HCT116 (cell line): ENCODE measurements at regions not wholly inside any gene's neighbourhood (a gene's known extent, or its start where the extent isn't known, plus 50 kb on each side); places are given as distances from the start of the nearest gene placed in this dataset.

ENCODE experiments used
- ATAC-seq: fragments of 200-7000 bp; cut with Tn5 transposase; 2 replicates; pipeline ENCODE4 v1.9.1; 2020; ENCODE audit warnings: mild to moderate bottlenecking, moderate library complexity
- BruUV-seq: library from RNA; stranded (reverse); fragments of 400-500 nt; replicated peaks from 2 replicates; lab custom pipeline; 2021; lab: Mats Ljungman, UMichigan
- CTCF ChIA-PET: fragments of 300-600 bp; sonication (Branson Sonifier 250); formaldehyde crosslinking; loops from one replicate; lab custom pipeline; 2021; ENCODE audit warnings: antibody characterized with exemption; lab: Charles Lee
- POLR2A ChIA-PET: fragments of 300-600, 350-600 bp; sonication (Branson Sonifier 250); formaldehyde crosslinking; loops from one replicate; lab custom pipeline; 2021; ENCODE audit warnings: antibody characterized with exemption; lab: Charles Lee
- RAD21 ChIA-PET, 2 experiments: fragments of 300-600 bp; sonication (Branson Sonifier 250); formaldehyde crosslinking; loops; one replicate each; lab custom pipeline; 2023; ENCODE audit warnings: low total read pairs in 2 of 2; ENCODE audit not compliant: uncharacterized antibody in 2 of 2, unreplicated experiment in 2 of 2, low non-redundant PET in 1 of 2; lab: Charles Lee
- DNase-seq: peaks from one replicate; pipeline ENCODE4 v3.0.0-alpha.2; 2010; ENCODE audit warnings: low read depth, low spot score
- H2AFZ ChIP-seq: fragments of 200-600 bp; shearing (Covaris generic), sonication (generic); 2 replicates; pipeline ENCODE4 v1.6.1; 2017; ENCODE audit warnings: low read depth, mixed run types, mixed read lengths, antibody characterized with exemption, low read length; ENCODE audit not compliant: poor library complexity, severe bottlenecking
- H3K27ac ChIP-seq: 2 replicates; pipeline ENCODE4 v1.5.1; 2012; ENCODE audit warnings: low read depth, low read length
- H3K27me3 ChIP-seq: fragments of 200-600 bp; sonication (generic); 2 replicates; pipeline ENCODE4 v1.6.1; 2016; ENCODE audit warnings: mixed run types, low read length, mixed read lengths; ENCODE audit not compliant: insufficient read depth
- H3K36me3 ChIP-seq, 2 experiments: fragments of 200-500 bp in 1 of 2; fragments of 200-600 bp in 1 of 2; sonication (Bioruptor generic) in 1 of 2; sonication (generic) in 1 of 2; 2 replicates each; pipeline versions ENCODE4 v1.5.1 to v1.6.1; 2014 to 2016; ENCODE audit warnings: low read length in 2 of 2, inconsistent platforms in 1 of 2, mixed read lengths in 1 of 2, mixed run types in 1 of 2; ENCODE audit not compliant: insufficient read depth in 2 of 2, control insufficient read depth in 1 of 2
- H3K4me1 ChIP-seq, 2 experiments: fragments of 200-600 bp in 1 of 2; sonication (generic) in 1 of 2; 2 replicates each; pipeline versions ENCODE4 v1.5.1 to v1.6.1; 2012 to 2017; ENCODE audit warnings: low read length in 2 of 2, inconsistent platforms in 1 of 2, mild to moderate bottlenecking in 1 of 2, mixed read lengths in 1 of 2, mixed run types in 1 of 2, moderate library complexity in 1 of 2; ENCODE audit not compliant: insufficient read depth in 2 of 2, control insufficient read depth in 1 of 2
- H3K4me2 ChIP-seq: fragments of 200-600 bp; sonication (generic); 2 replicates; pipeline ENCODE4 v1.6.1; 2017; ENCODE audit warnings: mixed run types, low read length, mixed read lengths
- H3K4me3 ChIP-seq, 2 experiments: fragments of 200-600 bp in 1 of 2; sonication (generic) in 1 of 2; replicated peaks in 1 of 2; 2 replicates each; pipeline ENCODE4 v1.5.1; 2011 to 2016; ENCODE audit warnings: low read length in 2 of 2, control low read depth in 1 of 2, low read depth in 1 of 2, mild to moderate bottlenecking in 1 of 2, mixed read lengths in 1 of 2, mixed run types in 1 of 2
- H3K79me2 ChIP-seq: fragments of 200-600 bp; sonication (generic); 2 replicates; pipeline ENCODE4 v1.6.1; 2017; ENCODE audit warnings: mild to moderate bottlenecking, mixed run types, low read length, moderate library complexity, mixed read lengths; ENCODE audit not compliant: insufficient read depth
- H3K9ac ChIP-seq: fragments of 200-600 bp; sonication (generic); 2 replicates; pipeline ENCODE4 v1.6.1; 2016; ENCODE audit warnings: low read length, mixed read lengths
- H3K9me2 ChIP-seq: fragments of 200-600 bp; sonication (generic), shearing (Covaris generic); 2 replicates; pipeline ENCODE4 v1.6.1; 2017; ENCODE audit warnings: mixed run types, mild to moderate bottlenecking, moderate library complexity; ENCODE audit not compliant: insufficient read depth
- H3K9me3 ChIP-seq, 2 experiments: fragments of 200-500 bp in 1 of 2; fragments of 200-600 bp in 1 of 2; sonication (Bioruptor generic) in 1 of 2; sonication (generic) in 1 of 2; 2 replicates each; pipeline ENCODE4 v1.6.1; 2014 to 2017; ENCODE audit warnings: low read length in 2 of 2, mixed read lengths in 2 of 2, inconsistent platforms in 1 of 2, low read depth in 1 of 2, mild to moderate bottlenecking in 1 of 2, mixed run types in 1 of 2, moderate library complexity in 1 of 2; ENCODE audit not compliant: control insufficient read depth in 1 of 2, insufficient read depth in 1 of 2
- H4K20me1 ChIP-seq: fragments of 200-600 bp; sonication (generic), shearing (Covaris generic); 2 replicates; pipeline ENCODE4 v1.6.1; 2017; ENCODE audit warnings: mixed run types, mild to moderate bottlenecking, moderate library complexity; ENCODE audit not compliant: insufficient read depth
- CBX3 ChIP-seq: IDR thresholded peaks from 2 replicates; pipeline ENCODE4 v1.6.1; 2012; ENCODE audit warnings: low read depth
- EZH2 ChIP-seq: fragments of 200-600 bp; sonication (generic); IDR thresholded peaks from 2 replicates; pipeline ENCODE4 v1.6.1; 2017; ENCODE audit warnings: antibody characterized with exemption, mixed run types
- EZH2phosphoT487 ChIP-seq: fragments of 200-600 bp; IDR thresholded peaks from 2 replicates; pipeline ENCODE4 v1.6.1; 2018; ENCODE audit warnings: antibody characterized with exemption, borderline replicate concordance
- FOSL1 ChIP-seq: IDR thresholded peaks from 2 replicates; pipeline ENCODE4 v1.6.1; 2012; ENCODE audit warnings: low read depth
- JUND ChIP-seq: IDR thresholded peaks from 2 replicates; pipeline ENCODE4 v1.6.1; 2012
- POLR2A ChIP-seq: IDR thresholded peaks from 2 replicates; pipeline ENCODE4 v1.7.0; 2011; ENCODE audit warnings: borderline replicate concordance; ENCODE audit not compliant: insufficient read depth, insufficient read length; ENCODE audit errors: extremely low read depth
- SP1 ChIP-seq: IDR thresholded peaks from 2 replicates; pipeline ENCODE4 v1.6.1; 2012; ENCODE audit warnings: low read depth
- intact Hi-C: fragments of 100-400 bp; cut with micrococcal nuclease; formaldehyde crosslinking; loops from 2 replicates; pipeline ENCODE4 v1.10.0; 2022
- TF ChIP-seq, protein P1 (sequence below): IDR thresholded peaks from 2 replicates; pipeline ENCODE4 v1.6.1; 2012; ENCODE audit warnings: low read depth
- TF ChIP-seq, protein P2 (sequence below): IDR thresholded peaks from 2 replicates; pipeline ENCODE4 v1.6.1; 2012
- TF ChIP-seq, protein P3 (sequence below): IDR thresholded peaks from 2 replicates; pipeline ENCODE4 v1.6.1; 2012
- TF ChIP-seq, protein P4 (sequence below), 3 experiments: fragments of 200-600 bp in 1 of 3; sonication (generic) in 1 of 3; IDR thresholded peaks in 2 of 3; conservative IDR thresholded peaks in 1 of 3; 2 replicates each; pipeline ENCODE4 v1.5.1; 2012 to 2017; ENCODE audit warnings: low read depth in 2 of 3, low read length in 2 of 3, antibody characterized with exemption in 1 of 3, borderline replicate concordance in 1 of 3, control low read depth in 1 of 3, mild to moderate bottlenecking in 1 of 3, mixed read lengths in 1 of 3, mixed run types in 1 of 3, moderate library complexity in 1 of 3; ENCODE audit not compliant: insufficient read depth in 1 of 3

DNA sequence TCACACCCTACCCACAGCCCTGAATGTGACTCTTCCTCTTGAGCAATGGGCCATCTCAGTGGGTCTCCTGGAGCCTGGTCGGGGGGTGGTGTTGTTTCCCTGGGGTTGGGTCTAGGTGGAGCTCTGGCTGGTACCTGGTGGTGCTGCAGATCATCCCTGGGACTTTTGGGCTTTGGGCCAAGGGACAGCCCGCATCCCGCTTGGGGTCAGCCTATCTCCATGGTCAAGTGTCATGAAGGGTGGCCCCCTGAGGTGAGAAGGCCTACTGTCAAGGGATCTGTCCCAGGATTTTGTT is 202.0 kb downstream of the UBE3A start (continued):
- TF ChIP-seq, protein P1, sequence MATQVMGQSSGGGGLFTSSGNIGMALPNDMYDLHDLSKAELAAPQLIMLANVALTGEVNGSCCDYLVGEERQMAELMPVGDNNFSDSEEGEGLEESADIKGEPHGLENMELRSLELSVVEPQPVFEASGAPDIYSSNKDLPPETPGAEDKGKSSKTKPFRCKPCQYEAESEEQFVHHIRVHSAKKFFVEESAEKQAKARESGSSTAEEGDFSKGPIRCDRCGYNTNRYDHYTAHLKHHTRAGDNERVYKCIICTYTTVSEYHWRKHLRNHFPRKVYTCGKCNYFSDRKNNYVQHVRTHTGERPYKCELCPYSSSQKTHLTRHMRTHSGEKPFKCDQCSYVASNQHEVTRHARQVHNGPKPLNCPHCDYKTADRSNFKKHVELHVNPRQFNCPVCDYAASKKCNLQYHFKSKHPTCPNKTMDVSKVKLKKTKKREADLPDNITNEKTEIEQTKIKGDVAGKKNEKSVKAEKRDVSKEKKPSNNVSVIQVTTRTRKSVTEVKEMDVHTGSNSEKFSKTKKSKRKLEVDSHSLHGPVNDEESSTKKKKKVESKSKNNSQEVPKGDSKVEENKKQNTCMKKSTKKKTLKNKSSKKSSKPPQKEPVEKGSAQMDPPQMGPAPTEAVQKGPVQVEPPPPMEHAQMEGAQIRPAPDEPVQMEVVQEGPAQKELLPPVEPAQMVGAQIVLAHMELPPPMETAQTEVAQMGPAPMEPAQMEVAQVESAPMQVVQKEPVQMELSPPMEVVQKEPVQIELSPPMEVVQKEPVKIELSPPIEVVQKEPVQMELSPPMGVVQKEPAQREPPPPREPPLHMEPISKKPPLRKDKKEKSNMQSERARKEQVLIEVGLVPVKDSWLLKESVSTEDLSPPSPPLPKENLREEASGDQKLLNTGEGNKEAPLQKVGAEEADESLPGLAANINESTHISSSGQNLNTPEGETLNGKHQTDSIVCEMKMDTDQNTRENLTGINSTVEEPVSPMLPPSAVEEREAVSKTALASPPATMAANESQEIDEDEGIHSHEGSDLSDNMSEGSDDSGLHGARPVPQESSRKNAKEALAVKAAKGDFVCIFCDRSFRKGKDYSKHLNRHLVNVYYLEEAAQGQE, result no peak
- TF ChIP-seq SP1, result no peak
- no peak for TF ChIP-seq FOSL1
- no peak for TF ChIP-seq EZH2

DNA sequence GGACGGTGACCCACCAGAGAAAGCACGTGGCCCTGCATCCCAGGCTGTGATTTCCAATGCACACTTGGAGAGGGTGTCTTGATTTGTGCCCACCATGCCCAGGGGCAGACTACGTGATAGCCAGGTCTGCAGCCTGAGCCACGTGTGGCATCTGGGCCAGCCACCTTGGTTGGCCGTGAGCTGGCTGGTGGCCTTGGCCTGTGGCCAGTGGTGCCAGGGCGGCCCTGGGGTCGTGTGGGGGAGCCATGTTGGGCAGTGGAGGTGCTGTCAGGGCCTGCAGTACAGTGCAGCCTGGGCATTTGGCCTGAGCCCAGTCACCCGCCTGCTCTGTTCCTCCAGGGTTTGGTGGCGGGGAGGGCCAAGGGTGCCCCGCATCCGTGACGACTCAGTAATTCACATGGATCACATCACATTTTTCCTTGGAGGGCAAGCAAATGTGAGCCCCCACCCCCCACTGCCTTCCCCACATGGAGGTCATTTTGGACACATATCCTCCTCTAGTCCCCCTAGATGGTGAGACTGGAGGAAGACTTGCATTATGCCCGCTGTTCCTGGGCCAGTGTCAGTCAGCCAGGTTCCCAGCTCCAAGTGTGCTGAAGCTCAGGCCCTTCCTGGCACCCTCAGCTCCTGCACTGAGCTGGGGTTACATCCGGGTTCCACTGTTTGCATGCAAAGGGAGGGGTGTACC is 201.4 kb downstream of the UBE3A start:
- ChIA-PET CTCF (no interaction called here), RAD21 (no interaction called here), POLR2A (no interaction called here)
- no peak overlapping the region for H3K9ac ChIP-seq
- no TSS peak for BruUV-seq
- H3K9me2 ChIP-seq, result no peaks in the 10 kb centered on the region
- no peaks in the 10 kb centered on the region for H4K20me1 ChIP-seq
- peaks cover 4 to 26% of the 10 kb centered on the region in 2 experiments; a peak in 2 of 4 replicates for H3K9me3 ChIP-seq
- TF ChIP-seq, protein P1, result no peak
- TF ChIP-seq POLR2A (no peak), JUND (no peak), CBX3 (no peak), SP1 (no peak), EZH2 (no peak), EZH2phosphoT487 (no peak)
- TF ChIP-seq, protein P2, sequence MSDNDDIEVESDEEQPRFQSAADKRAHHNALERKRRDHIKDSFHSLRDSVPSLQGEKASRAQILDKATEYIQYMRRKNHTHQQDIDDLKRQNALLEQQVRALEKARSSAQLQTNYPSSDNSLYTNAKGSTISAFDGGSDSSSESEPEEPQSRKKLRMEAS, result no peak
- TF ChIP-seq, protein P3, sequence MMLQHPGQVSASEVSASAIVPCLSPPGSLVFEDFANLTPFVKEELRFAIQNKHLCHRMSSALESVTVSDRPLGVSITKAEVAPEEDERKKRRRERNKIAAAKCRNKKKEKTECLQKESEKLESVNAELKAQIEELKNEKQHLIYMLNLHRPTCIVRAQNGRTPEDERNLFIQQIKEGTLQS, result no peak
- TF ChIP-seq, protein P4, sequence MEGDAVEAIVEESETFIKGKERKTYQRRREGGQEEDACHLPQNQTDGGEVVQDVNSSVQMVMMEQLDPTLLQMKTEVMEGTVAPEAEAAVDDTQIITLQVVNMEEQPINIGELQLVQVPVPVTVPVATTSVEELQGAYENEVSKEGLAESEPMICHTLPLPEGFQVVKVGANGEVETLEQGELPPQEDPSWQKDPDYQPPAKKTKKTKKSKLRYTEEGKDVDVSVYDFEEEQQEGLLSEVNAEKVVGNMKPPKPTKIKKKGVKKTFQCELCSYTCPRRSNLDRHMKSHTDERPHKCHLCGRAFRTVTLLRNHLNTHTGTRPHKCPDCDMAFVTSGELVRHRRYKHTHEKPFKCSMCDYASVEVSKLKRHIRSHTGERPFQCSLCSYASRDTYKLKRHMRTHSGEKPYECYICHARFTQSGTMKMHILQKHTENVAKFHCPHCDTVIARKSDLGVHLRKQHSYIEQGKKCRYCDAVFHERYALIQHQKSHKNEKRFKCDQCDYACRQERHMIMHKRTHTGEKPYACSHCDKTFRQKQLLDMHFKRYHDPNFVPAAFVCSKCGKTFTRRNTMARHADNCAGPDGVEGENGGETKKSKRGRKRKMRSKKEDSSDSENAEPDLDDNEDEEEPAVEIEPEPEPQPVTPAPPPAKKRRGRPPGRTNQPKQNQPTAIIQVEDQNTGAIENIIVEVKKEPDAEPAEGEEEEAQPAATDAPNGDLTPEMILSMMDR (IDR thresholded peaks at IDR 0.05 in 2 of 3, conservative IDR thresholded peaks at IDR 0.05 in 1 of 3; ENCODE audit: borderline replicate concordance in 1 of 3, insufficient read depth in 1 of 3, low read depth in 2 of 3, low read length in 2 of 3), result no peak
- H3K4me1 ChIP-seq, result no peaks in the 10 kb centered on the region
- no peak overlapping the region for H3K27ac ChIP-seq
- no peak for ATAC-seq
- DNase-seq, result no peak
- intact Hi-C loops, result no loop called here
- H3K4me2 ChIP-seq, result no peak overlapping the region
- H3K4me3 ChIP-seq, result no peak overlapping the region
- no peaks in the 10 kb centered on the region for H3K79me2 ChIP-seq
- no peak overlapping the region for H2AFZ ChIP-seq
- no peaks in the 10 kb centered on the region for H3K27me3 ChIP-seq
- no peaks in the 10 kb centered on the region for H3K36me3 ChIP-seq
